ENCODE measurements at regions not wholly inside any gene's neighbourhood (a gene's known extent, or its start where the extent isn't known, plus 50 kb on each side); places are given as distances from the start of the nearest gene placed in this dataset.

- no peaks in the 10 kb centered on the region for H3K9me3 ChIP-seq (ENCODE audit: control insufficient read depth, low read length)
- H3K4me3 ChIP-seq (ENCODE audit: insufficient read depth, low read depth, low read length, poor library complexity, severe bottlenecking), result no peak overlapping the region
- H3K4me1 ChIP-seq (ENCODE audit: control insufficient read depth, insufficient read depth, low read length, poor library complexity, severe bottlenecking), result peaks cover 6% of the 10 kb centered on the region
- no peaks in the 10 kb centered on the region for H3K36me3 ChIP-seq (ENCODE audit: control insufficient read depth, insufficient read depth, low read length)
- DNase-seq, result no peak
- no peaks in the 10 kb centered on the region for H3K27me3 ChIP-seq (replicated peaks; ENCODE audit: control insufficient read depth, insufficient read depth, low read length, poor library complexity, severe bottlenecking)
- H3K27ac ChIP-seq (ENCODE audit: insufficient read depth, low read length, poor library complexity, severe bottlenecking), result no peak overlapping the region
Measured at GRCh38 chr12:3990501-3991280, 117.5 kb upstream of the PARP11 start.

GRCh38 chr12:3989218-3989550 lies 116.0 kb upstream of the PARP11 start:
- Histone ChIP-seq H3K4me3 (ENCODE audit: insufficient read depth, low read depth, low read length, poor library complexity, severe bottlenecking) (no peak overlapping the region), H3K27ac (ENCODE audit: insufficient read depth, low read length, poor library complexity, severe bottlenecking) (peak overlapping the region; percentile 10), H3K4me1 (ENCODE audit: control insufficient read depth, insufficient read depth, low read length, poor library complexity, severe bottlenecking) (peaks cover 6% of the 10 kb centered on the region), H3K9me3 (ENCODE audit: control insufficient read depth, low read length) (no peaks in the 10 kb centered on the region), H3K36me3 (ENCODE audit: control insufficient read depth, insufficient read depth, low read length) (no peaks in the 10 kb centered on the region), H3K27me3 (replicated peaks; ENCODE audit: control insufficient read depth, insufficient read depth, low read length, poor library complexity, severe bottlenecking) (no peaks in the 10 kb centered on the region)
- no peak for DNase-seq

- no peak for DNase-seq
- H3K4me3 ChIP-seq (ENCODE audit: insufficient read depth, low read depth, low read length, poor library complexity, severe bottlenecking), result no peak overlapping the region
- peak overlapping the region; percentile 10 for H3K27ac ChIP-seq (ENCODE audit: insufficient read depth, low read length, poor library complexity, severe bottlenecking)
Measured at GRCh38 chr12:3988519-3989217, 115.5 kb upstream of the PARP11 start.

GRCh38 chr12:3987571-3987970 lies 114.4 kb upstream of the PARP11 start:
- Histone ChIP-seq H3K4me1 (ENCODE audit: control insufficient read depth, insufficient read depth, low read length, poor library complexity, severe bottlenecking) (peaks cover 6% of the 10 kb centered on the region), H3K9me3 (ENCODE audit: control insufficient read depth, low read length) (no peaks in the 10 kb centered on the region), H3K27ac (ENCODE audit: insufficient read depth, low read length, poor library complexity, severe bottlenecking) (no peak overlapping the region), H3K4me3 (ENCODE audit: insufficient read depth, low read depth, low read length, poor library complexity, severe bottlenecking) (no peak overlapping the region), H3K27me3 (replicated peaks; ENCODE audit: control insufficient read depth, insufficient read depth, low read length, poor library complexity, severe bottlenecking) (no peaks in the 10 kb centered on the region), H3K36me3 (ENCODE audit: control insufficient read depth, insufficient read depth, low read length) (no peaks in the 10 kb centered on the region)
- no peak for DNase-seq

More at GRCh38 chr12:3988519-3989217, 115.5 kb upstream of the PARP11 start:
- Histone ChIP-seq H3K9me3 (ENCODE audit: control insufficient read depth, low read length) (no peaks in the 10 kb centered on the region), H3K4me1 (ENCODE audit: control insufficient read depth, insufficient read depth, low read length, poor library complexity, severe bottlenecking) (peaks cover 6% of the 10 kb centered on the region), H3K36me3 (ENCODE audit: control insufficient read depth, insufficient read depth, low read length) (no peaks in the 10 kb centered on the region), H3K27me3 (replicated peaks; ENCODE audit: control insufficient read depth, insufficient read depth, low read length, poor library complexity, severe bottlenecking) (no peaks in the 10 kb centered on the region)

- Histone ChIP-seq H3K9me3 (ENCODE audit: control insufficient read depth, low read length) (no peaks in the 10 kb centered on the region), H3K27ac (ENCODE audit: insufficient read depth, low read length, poor library complexity, severe bottlenecking) (no peak overlapping the region), H3K4me1 (ENCODE audit: control insufficient read depth, insufficient read depth, low read length, poor library complexity, severe bottlenecking) (peaks cover 2% of the 10 kb centered on the region), H3K27me3 (replicated peaks; ENCODE audit: control insufficient read depth, insufficient read depth, low read length, poor library complexity, severe bottlenecking) (no peaks in the 10 kb centered on the region), H3K36me3 (ENCODE audit: control insufficient read depth, insufficient read depth, low read length) (no peaks in the 10 kb centered on the region), H3K4me3 (ENCODE audit: insufficient read depth, low read depth, low read length, poor library complexity, severe bottlenecking) (no peak overlapping the region)
- DNase-seq, result no peak
Measured at GRCh38 chr12:3980504-3981272, 107.5 kb upstream of the PARP11 start.

- Histone ChIP-seq H3K27ac (ENCODE audit: insufficient read depth, low read length, poor library complexity, severe bottlenecking) (no peak overlapping the region), H3K27me3 (replicated peaks; ENCODE audit: control insufficient read depth, insufficient read depth, low read length, poor library complexity, severe bottlenecking) (no peaks in the 10 kb centered on the region), H3K4me1 (ENCODE audit: control insufficient read depth, insufficient read depth, low read length, poor library complexity, severe bottlenecking) (peaks cover 24% of the 10 kb centered on the region), H3K9me3 (ENCODE audit: control insufficient read depth, low read length) (no peaks in the 10 kb centered on the region), H3K36me3 (ENCODE audit: control insufficient read depth, insufficient read depth, low read length) (no peaks in the 10 kb centered on the region), H3K4me3 (ENCODE audit: insufficient read depth, low read depth, low read length, poor library complexity, severe bottlenecking) (no peak overlapping the region)
- DNase-seq, result no peak
Measured at GRCh38 chr12:3977621-3978020, 104.4 kb upstream of the PARP11 start.

GRCh38 chr12:3976351-3976938 lies 103.2 kb upstream of the PARP11 start:
- Histone ChIP-seq H3K27ac (ENCODE audit: insufficient read depth, low read length, poor library complexity, severe bottlenecking) (no peak overlapping the region), H3K9me3 (ENCODE audit: control insufficient read depth, low read length) (no peaks in the 10 kb centered on the region), H3K27me3 (replicated peaks; ENCODE audit: control insufficient read depth, insufficient read depth, low read length, poor library complexity, severe bottlenecking) (no peaks in the 10 kb centered on the region), H3K4me1 (ENCODE audit: control insufficient read depth, insufficient read depth, low read length, poor library complexity, severe bottlenecking) (peaks cover 30% of the 10 kb centered on the region), H3K4me3 (ENCODE audit: insufficient read depth, low read depth, low read length, poor library complexity, severe bottlenecking) (no peak overlapping the region), H3K36me3 (ENCODE audit: control insufficient read depth, insufficient read depth, low read length) (no peaks in the 10 kb centered on the region)
- DNase-seq, result no peak

- Histone ChIP-seq H3K27me3 (replicated peaks; ENCODE audit: control insufficient read depth, insufficient read depth, low read length, poor library complexity, severe bottlenecking) (no peaks in the 10 kb centered on the region), H3K27ac (ENCODE audit: insufficient read depth, low read length, poor library complexity, severe bottlenecking) (no peak overlapping the region), H3K4me3 (ENCODE audit: insufficient read depth, low read depth, low read length, poor library complexity, severe bottlenecking) (no peak overlapping the region), H3K9me3 (ENCODE audit: control insufficient read depth, low read length) (no peaks in the 10 kb centered on the region), H3K4me1 (ENCODE audit: control insufficient read depth, insufficient read depth, low read length, poor library complexity, severe bottlenecking) (peaks cover 30% of the 10 kb centered on the region), H3K36me3 (ENCODE audit: control insufficient read depth, insufficient read depth, low read length) (no peaks in the 10 kb centered on the region)
- no peak for DNase-seq
Measured at GRCh38 chr12:3975652-3976051, 102.5 kb upstream of the PARP11 start.

GRCh38 chr12:3974883-3975282 lies 101.7 kb upstream of the PARP11 start:
- Histone ChIP-seq H3K4me3 (ENCODE audit: insufficient read depth, low read depth, low read length, poor library complexity, severe bottlenecking) (no peak overlapping the region), H3K36me3 (ENCODE audit: control insufficient read depth, insufficient read depth, low read length) (no peaks in the 10 kb centered on the region), H3K27me3 (replicated peaks; ENCODE audit: control insufficient read depth, insufficient read depth, low read length, poor library complexity, severe bottlenecking) (no peaks in the 10 kb centered on the region), H3K27ac (ENCODE audit: insufficient read depth, low read length, poor library complexity, severe bottlenecking) (no peak overlapping the region), H3K4me1 (ENCODE audit: control insufficient read depth, insufficient read depth, low read length, poor library complexity, severe bottlenecking) (peaks cover 30% of the 10 kb centered on the region), H3K9me3 (ENCODE audit: control insufficient read depth, low read length) (no peaks in the 10 kb centered on the region)
- no peak for DNase-seq
